SIG-M5 treated with dmso at 0.1 percent for 504 hours (cell line): ENCODE measurements at regions not wholly inside any gene's neighbourhood (a gene's known extent, or its start where the extent isn't known, plus 50 kb on each side); places are given as distances from the start of the nearest gene placed in this dataset.

Experiments
- DNase-seq: peaks from one replicate; lab custom pipeline; 2025; ENCODE audit not compliant: unreplicated experiment; lab: John Stamatoyannopoulos, UW

GRCh38 chr4:132818091-132818490 is 331.0 kb upstream of the PCDH10 start:
- no peak for DNase-seq

GRCh38 chr4:132823419-132823818 is 325.7 kb upstream of the PCDH10 start:
- no peak for DNase-seq

- no peak for DNase-seq
Measured at GRCh38 chr4:132824761-132825160, 324.3 kb upstream of the PCDH10 start.

- no peak for DNase-seq
Measured at GRCh38 chr4:132827522-132827921, 321.6 kb upstream of the PCDH10 start.

GRCh38 chr4:132838244-132838643 is 310.9 kb upstream of the PCDH10 start:
- DNase-seq = no peak

GRCh38 chr4:132839070-132839469 is 310.0 kb upstream of the PCDH10 start:
- no peak for DNase-seq

- DNase-seq = no peak
Measured at GRCh38 chr4:132859929-132860328, 289.2 kb upstream of the PCDH10 start.

GRCh38 chr4:132860976-132861375 is 288.1 kb upstream of the PCDH10 start:
- no peak for DNase-seq

GRCh38 chr4:132863619-132864018 is 285.5 kb upstream of the PCDH10 start:
- no peak for DNase-seq

GRCh38 chr4:132865458-132865857 is 283.6 kb upstream of the PCDH10 start:
- DNase-seq = no peak

GRCh38 chr4:132865922-132866321 is 283.2 kb upstream of the PCDH10 start:
- DNase-seq = no peak

GRCh38 chr4:132866616-132867015 is 282.5 kb upstream of the PCDH10 start:
- no peak for DNase-seq

GRCh38 chr4:132893787-132894186 is 255.3 kb upstream of the PCDH10 start:
- no peak for DNase-seq

- no peak for DNase-seq
Measured at GRCh38 chr4:132901224-132901623, 247.9 kb upstream of the PCDH10 start.

GRCh38 chr4:132910229-132910748 is 238.8 kb upstream of the PCDH10 start:
- no peak for DNase-seq

- no peak for DNase-seq
Measured at GRCh38 chr4:132918096-132918495, 231.0 kb upstream of the PCDH10 start.

GRCh38 chr4:132923516-132923915 is 225.6 kb upstream of the PCDH10 start:
- no peak for DNase-seq

GRCh38 chr4:132934911-132935310 is 214.2 kb upstream of the PCDH10 start:
- DNase-seq = peak; percentile 27

GRCh38 chr4:132955146-132955545 is 193.9 kb upstream of the PCDH10 start:
- DNase-seq = no peak

- no peak for DNase-seq
Measured at GRCh38 chr4:132956962-132957361, 192.1 kb upstream of the PCDH10 start.

GRCh38 chr4:132958457-132959263 is 190.4 kb upstream of the PCDH10 start:
- DNase-seq = no peak

- DNase-seq = no peak
Measured at GRCh38 chr4:132981611-132982010, 167.5 kb upstream of the PCDH10 start.

GRCh38 chr4:132982151-132982550 is 166.9 kb upstream of the PCDH10 start:
- no peak for DNase-seq
